HUES48 (cell line): ENCODE measurements at regions not wholly inside any gene's neighbourhood (a gene's known extent, or its start where the extent isn't known, plus 50 kb on each side); places are given as distances from the start of the nearest gene placed in this dataset.
"Not testable (repeated sequence)": the region's sequence is repeated elsewhere in the genome, so short reads cannot be mapped to it uniquely, and the experiment has no call there.

Experiments used
- H3K27ac ChIP-seq: one replicate; pipeline ENCODE4 v1.7.0; 2013; ENCODE audit warnings: low read depth, low read length, inconsistent platforms
- H3K27me3 ChIP-seq: 2 replicates; pipeline ENCODE4 v1.6.1; 2013; ENCODE audit warnings: mild to moderate bottlenecking, low read length; ENCODE audit not compliant: control insufficient read depth, insufficient read depth
- H3K36me3 ChIP-seq: 2 replicates; pipeline ENCODE4 v1.6.1; 2013; ENCODE audit warnings: low read length; ENCODE audit not compliant: control insufficient read depth, insufficient read depth
- H3K4me1 ChIP-seq: 2 replicates; pipeline ENCODE4 v1.6.1; 2013; ENCODE audit warnings: mild to moderate bottlenecking, low read length; ENCODE audit not compliant: control insufficient read depth, insufficient read depth
- H3K4me3 ChIP-seq: 2 replicates; pipeline ENCODE4 v1.5.1; 2013; ENCODE audit warnings: mild to moderate bottlenecking, low read depth, low read length
- H3K9ac ChIP-seq: 2 replicates; pipeline ENCODE4 v1.6.1; 2013; ENCODE audit warnings: mild to moderate bottlenecking, low read depth, low read length, moderate library complexity
- H3K9me3 ChIP-seq: 2 replicates; pipeline ENCODE4 v1.6.1; 2013; ENCODE audit warnings: low read length; ENCODE audit not compliant: control insufficient read depth, insufficient read depth

DNA sequence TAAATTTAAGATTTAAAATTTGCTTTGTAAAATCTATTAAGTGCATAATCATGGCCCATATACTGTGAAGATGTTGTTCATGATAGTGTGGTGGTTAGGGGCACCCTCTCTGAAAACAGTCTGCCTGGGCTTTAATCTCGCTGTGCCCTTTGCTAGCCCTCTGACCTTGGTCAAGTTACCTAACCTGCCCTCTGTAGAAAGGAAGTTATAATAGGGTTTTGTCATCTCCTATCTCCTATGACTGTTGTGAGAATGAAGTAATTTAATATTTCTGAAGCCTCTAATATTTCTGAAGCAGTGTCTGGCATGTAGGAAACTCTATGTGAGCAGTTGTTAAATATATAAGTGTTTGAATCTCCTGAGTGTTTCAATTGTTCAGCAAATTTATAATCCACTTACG, 116.6 kb upstream of the IVNS1ABP start:
- Histone ChIP-seq H3K9ac (no peak overlapping the region), H3K9me3 (no peaks in the 10 kb centered on the region), H3K36me3 (no peaks in the 10 kb centered on the region), H3K27ac (no peak overlapping the region), H3K27me3 (no peaks in the 10 kb centered on the region), H3K4me3 (no peak overlapping the region), H3K4me1 (no peaks in the 10 kb centered on the region)

DNA sequence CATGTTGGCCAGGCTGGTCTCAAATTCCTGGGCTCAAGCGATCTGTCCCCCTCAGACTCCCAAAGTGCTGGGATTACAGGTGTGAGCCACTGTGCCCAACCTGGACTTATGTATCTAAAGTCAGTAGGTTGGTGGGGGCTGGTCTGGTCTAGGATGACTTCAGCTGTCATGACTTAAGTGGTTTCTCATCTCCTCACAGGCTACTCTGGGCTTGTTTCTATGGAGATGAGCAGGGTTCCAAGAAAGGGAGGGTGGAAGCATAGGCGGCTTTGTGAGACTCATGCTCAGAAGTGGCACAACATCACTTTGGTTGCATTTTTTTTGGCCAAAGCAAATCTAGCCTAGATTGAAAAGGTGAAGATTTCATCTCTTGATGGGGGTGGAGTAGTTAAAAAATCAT, 115.9 kb upstream of the IVNS1ABP start:
- H3K9ac ChIP-seq, result no peak overlapping the region
- no peaks in the 10 kb centered on the region for H3K27me3 ChIP-seq
- H3K4me3 ChIP-seq, result no peak overlapping the region
- no peaks in the 10 kb centered on the region for H3K9me3 ChIP-seq
- H3K36me3 ChIP-seq, result no peaks in the 10 kb centered on the region
- no peaks in the 10 kb centered on the region for H3K4me1 ChIP-seq
- no peak overlapping the region for H3K27ac ChIP-seq

DNA sequence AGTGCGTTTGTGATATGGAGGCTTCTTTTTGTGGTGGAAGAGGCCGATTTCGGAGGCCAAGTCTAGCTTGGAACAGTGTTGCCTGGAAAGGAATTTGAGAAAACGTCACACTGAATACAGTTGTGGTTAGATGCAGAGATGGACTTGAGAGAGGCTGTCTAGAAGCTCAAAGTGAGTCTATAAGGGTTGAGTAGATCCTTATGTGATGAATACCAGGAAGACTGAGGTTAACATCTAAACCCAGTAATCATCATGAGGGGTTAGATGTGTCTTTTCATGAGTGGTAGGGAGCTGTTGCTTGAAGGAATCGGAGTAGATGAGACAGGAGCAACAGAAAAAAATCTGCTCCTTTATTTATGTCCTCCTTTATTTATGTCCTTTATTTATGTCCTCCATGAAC, 114.6 kb upstream of the IVNS1ABP start:
- Histone ChIP-seq H3K9ac (no peak overlapping the region), H3K27ac (no peak overlapping the region), H3K27me3 (no peaks in the 10 kb centered on the region), H3K36me3 (no peaks in the 10 kb centered on the region), H3K4me1 (peaks cover 3% of the 10 kb centered on the region; the same call in 1 of the 2 replicates), H3K9me3 (no peaks in the 10 kb centered on the region), H3K4me3 (no peak overlapping the region)

DNA sequence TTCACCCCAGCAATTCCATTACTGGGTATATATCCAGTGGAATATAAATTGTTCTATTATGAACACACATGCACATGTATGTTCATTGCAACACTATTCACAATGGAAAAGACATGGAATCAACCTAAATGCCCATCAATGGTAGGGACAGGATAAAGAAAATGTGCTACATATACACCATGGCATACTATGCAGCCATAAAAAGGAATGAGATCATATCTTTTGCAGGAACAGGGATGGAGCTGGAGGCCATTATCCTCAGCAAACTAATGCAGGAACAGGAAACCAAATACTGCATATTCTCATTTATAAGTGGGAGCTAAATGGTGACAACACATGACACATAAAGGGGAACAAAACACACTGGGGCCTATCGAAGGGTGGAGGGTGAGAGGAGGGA, 112.6 kb upstream of the IVNS1ABP start:
- H3K27ac ChIP-seq, H3K4me3 ChIP-seq, H3K9me3 ChIP-seq, H3K4me1 ChIP-seq, H3K27me3 ChIP-seq, H3K9ac ChIP-seq, H3K36me3 ChIP-seq: not testable (repeated sequence)

DNA sequence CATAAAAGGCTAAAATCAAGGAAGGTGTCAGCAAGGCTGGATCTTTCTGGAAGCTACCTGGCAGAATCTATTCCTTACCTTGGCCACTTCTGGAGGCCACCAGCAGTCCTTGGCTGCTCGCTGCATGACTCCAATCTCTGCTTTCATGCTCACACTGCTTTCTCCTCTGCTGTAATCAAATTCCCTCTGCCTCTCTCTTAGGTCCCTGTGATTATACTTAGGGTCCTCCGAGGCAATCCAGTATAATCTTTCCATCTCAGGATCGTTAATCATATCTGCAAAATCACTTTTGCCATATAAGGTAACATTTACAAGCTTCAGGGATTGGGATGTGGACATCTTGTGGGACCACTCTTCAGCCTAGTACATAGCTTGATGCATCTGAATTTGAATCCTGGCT, 110.7 kb upstream of the IVNS1ABP start:
- H3K4me1 ChIP-seq, result peaks cover 3% of the 10 kb centered on the region; the same call in 1 of the 2 replicates
- H3K4me3 ChIP-seq, result no peak overlapping the region
- H3K36me3 ChIP-seq, result no peaks in the 10 kb centered on the region
- H3K9ac ChIP-seq, result no peak overlapping the region
- no peaks in the 10 kb centered on the region for H3K9me3 ChIP-seq
- H3K27ac ChIP-seq, result no peak overlapping the region
- H3K27me3 ChIP-seq, result no peaks in the 10 kb centered on the region

DNA sequence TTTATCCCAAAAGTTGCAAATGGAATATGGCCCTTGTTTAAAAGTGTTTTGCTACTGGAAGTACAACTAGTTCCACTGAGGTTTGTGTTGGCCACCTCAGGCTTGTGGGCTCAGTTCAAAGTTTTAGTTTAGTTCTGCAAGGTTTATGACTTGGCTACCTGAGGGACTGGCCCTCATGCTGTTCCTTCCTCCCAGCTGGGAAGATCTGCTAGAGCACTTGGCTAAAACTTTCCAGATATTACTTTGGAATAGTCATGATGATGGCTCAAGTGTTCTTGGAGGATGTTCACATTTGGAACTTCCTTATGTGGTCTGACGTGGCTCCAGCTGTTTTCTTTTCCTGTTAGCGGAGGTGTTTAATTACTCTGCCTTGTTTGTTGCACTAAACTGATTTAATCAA, 110.2 kb upstream of the IVNS1ABP start:
- H3K9ac ChIP-seq, result no peak overlapping the region
- H3K36me3 ChIP-seq, result no peaks in the 10 kb centered on the region
- H3K9me3 ChIP-seq, result no peaks in the 10 kb centered on the region
- no peak overlapping the region for H3K27ac ChIP-seq
- H3K27me3 ChIP-seq, result no peaks in the 10 kb centered on the region
- H3K4me1 ChIP-seq, result peaks cover 3% of the 10 kb centered on the region; the same call in 1 of the 2 replicates
- no peak overlapping the region for H3K4me3 ChIP-seq

DNA sequence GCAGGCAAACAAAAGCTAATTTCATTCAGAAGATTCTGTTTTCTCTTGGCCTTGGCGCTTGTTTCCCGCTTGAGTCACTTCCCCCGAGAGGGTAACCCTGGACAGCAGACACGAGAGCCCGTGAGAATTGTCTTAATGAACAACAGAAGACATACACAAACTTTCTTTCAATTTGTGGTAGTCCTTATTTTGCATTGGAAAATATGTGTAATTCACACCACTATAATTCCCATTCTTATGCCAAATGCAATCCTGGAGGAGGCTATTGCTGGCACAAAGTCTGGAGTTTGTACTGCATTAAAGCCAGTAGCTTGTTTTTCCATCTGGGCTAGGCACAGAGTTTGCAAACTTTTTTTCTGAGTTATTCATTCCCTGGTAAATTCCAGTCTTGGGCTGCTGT, 109.8 kb upstream of the IVNS1ABP start:
- H3K4me1 ChIP-seq, result peaks cover 3% of the 10 kb centered on the region; the same call in 1 of the 2 replicates
- no peak overlapping the region for H3K4me3 ChIP-seq
- no peak overlapping the region for H3K27ac ChIP-seq
- H3K9me3 ChIP-seq, result no peaks in the 10 kb centered on the region
- H3K36me3 ChIP-seq, result no peaks in the 10 kb centered on the region
- H3K9ac ChIP-seq, result no peak overlapping the region
- no peaks in the 10 kb centered on the region for H3K27me3 ChIP-seq

DNA sequence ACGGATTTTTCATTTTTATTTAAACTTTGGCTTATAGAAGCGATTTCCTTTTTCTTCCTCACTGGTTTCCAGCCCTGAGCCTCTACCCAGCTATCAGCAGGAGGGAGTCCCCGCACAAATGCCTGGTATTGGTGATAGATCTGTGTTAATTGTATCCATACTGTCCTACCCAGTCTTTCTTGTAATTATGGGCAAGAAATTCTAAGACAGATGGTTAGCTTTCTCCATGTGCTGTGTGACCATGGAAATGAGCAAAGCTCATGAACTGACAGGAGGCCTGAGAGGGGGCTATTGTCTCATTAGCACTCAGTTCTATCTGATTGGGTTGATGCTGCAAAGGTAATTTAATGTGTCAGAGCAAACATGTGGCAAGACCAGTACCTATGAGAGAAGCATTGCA, 108.1 kb upstream of the IVNS1ABP start:
- H3K4me3 ChIP-seq, result no peak overlapping the region
- H3K4me1 ChIP-seq, result peaks cover 3% of the 10 kb centered on the region; the same call in 1 of the 2 replicates
- H3K9me3 ChIP-seq, result no peaks in the 10 kb centered on the region
- no peak overlapping the region for H3K9ac ChIP-seq
- H3K36me3 ChIP-seq, result no peaks in the 10 kb centered on the region
- H3K27ac ChIP-seq, result no peak overlapping the region
- no peaks in the 10 kb centered on the region for H3K27me3 ChIP-seq

DNA sequence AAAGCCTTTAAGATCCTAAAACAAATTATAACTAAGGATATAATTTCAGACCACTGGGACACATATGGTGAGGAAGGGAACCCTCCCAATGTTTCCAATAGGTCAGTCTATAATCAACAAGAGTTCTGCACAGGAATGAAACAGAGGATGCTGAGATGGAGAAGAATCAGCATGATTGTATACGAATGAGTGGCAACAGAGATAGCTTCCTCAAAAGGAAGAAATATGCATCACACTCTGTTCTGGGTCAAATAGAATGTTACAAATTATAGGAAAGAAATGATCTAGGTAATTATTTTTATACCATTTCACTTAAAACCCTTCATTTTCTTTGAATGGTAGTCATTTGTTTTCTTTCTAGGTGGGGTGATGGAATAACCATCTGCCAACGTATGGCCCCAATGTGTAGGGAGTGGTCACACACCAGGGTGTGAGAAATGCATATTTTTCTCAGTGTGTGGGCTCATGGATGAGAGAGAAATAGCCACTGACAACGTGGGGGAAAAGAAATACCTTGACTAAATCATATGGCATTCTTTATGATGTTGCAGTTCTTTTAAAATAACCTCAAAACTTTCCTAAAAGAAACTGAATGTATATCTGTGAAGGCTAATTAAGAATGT, 104.6 kb upstream of the IVNS1ABP start:
- Histone ChIP-seq H3K9me3 (no peaks in the 10 kb centered on the region), H3K4me1 (no peaks in the 10 kb centered on the region), H3K36me3 (no peaks in the 10 kb centered on the region), H3K27ac (no peak overlapping the region), H3K4me3 (no peak overlapping the region), H3K27me3 (no peaks in the 10 kb centered on the region), H3K9ac (no peak overlapping the region)

DNA sequence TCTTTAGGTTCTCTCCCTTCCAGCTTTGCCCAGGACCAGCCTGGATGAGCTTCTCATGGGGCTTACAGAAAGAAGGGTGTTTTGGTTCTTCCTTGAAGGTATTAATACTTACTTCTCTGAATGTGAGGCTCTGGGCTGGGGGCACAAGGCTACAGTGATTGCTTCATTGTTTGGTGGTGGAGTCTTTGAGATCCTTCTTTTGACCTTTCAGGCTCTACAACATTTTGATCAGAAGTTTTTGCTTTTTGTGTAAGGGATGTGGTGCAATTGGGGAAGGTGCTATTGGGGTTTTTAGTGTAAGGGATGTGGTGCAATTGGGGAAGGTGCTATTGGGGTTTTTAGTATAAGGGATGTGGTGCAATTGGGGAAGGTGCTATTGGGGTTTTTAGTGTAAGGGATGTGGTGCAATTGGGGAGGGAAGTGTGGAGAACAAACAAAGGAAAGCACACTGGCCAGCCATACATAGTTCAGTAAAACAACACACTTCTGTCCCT, 103.6 kb upstream of the IVNS1ABP start:
- Histone ChIP-seq H3K36me3 (no peaks in the 10 kb centered on the region), H3K27ac (no peak overlapping the region), H3K4me3 (no peak overlapping the region), H3K27me3 (no peaks in the 10 kb centered on the region), H3K9me3 (no peaks in the 10 kb centered on the region), H3K9ac (no peak overlapping the region), H3K4me1 (no peaks in the 10 kb centered on the region)

DNA sequence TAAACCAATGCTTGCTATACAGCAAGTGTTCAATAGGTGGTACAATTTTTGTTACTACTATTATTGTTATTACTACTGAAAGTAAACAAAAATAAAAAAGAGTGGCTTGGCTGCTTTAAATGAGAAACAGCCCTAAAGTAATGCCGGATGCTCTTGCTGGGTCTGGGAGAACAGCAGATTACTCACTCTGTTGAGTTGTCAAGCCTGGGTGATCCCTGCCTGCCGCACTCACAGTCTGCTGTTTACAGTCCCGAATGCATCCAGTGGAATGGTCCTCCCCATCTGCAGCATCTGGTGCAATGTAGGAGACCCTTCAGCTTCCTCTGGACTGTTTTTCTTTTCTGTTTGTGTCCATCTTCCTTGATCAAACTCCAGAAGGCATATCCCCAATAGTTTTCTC, 102.7 kb upstream of the IVNS1ABP start:
- H3K4me1 ChIP-seq, result no peaks in the 10 kb centered on the region
- H3K27ac ChIP-seq, result no peak overlapping the region
- H3K27me3 ChIP-seq, result no peaks in the 10 kb centered on the region
- H3K4me3 ChIP-seq, result no peak overlapping the region
- H3K36me3 ChIP-seq, result no peaks in the 10 kb centered on the region
- no peak overlapping the region for H3K9ac ChIP-seq
- no peaks in the 10 kb centered on the region for H3K9me3 ChIP-seq
